ENCODE measurements at regions not wholly inside any gene's neighbourhood (a gene's known extent, or its start where the extent isn't known, plus 50 kb on each side); places are given as distances from the start of the nearest gene placed in this dataset.

DNA sequence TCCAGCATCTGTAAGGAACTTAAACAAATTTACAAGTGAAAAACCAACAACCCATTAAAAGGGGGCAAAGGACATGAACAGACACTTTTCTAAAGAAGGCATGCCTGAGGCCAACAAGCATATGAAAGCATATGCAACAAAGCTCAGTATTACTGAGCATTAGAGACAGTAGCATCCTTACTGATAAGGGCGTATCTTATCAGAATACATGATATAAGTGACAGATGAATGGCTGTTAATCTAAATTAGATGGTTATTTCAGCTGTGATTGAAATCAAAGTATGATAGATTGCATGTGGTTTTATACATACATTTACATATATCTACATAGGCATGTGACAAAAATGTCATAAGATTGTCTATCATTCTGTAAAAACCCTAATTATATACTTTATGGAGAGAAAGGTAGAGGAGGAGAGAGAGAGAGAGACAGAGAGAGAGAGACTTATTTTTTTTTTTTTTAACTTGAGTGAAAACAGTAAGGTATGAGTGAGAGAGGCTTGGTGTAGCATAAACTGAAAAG is 1240.7 kb downstream of the FAM181B start:
- TF ChIP-seq, protein P1, sequence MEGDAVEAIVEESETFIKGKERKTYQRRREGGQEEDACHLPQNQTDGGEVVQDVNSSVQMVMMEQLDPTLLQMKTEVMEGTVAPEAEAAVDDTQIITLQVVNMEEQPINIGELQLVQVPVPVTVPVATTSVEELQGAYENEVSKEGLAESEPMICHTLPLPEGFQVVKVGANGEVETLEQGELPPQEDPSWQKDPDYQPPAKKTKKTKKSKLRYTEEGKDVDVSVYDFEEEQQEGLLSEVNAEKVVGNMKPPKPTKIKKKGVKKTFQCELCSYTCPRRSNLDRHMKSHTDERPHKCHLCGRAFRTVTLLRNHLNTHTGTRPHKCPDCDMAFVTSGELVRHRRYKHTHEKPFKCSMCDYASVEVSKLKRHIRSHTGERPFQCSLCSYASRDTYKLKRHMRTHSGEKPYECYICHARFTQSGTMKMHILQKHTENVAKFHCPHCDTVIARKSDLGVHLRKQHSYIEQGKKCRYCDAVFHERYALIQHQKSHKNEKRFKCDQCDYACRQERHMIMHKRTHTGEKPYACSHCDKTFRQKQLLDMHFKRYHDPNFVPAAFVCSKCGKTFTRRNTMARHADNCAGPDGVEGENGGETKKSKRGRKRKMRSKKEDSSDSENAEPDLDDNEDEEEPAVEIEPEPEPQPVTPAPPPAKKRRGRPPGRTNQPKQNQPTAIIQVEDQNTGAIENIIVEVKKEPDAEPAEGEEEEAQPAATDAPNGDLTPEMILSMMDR (IDR thresholded peaks at IDR 0.05; ENCODE audit: low read depth, low read length, missing control alignments) = no peak
- Histone ChIP-seq H3K27me3 (replicated peaks) (no peaks in the 10 kb centered on the region), H3K4me3 (ENCODE audit: low read depth, low read length) (no peak overlapping the region), H3K27ac (no peak overlapping the region), H3K36me3 (replicated peaks) (no peaks in the 10 kb centered on the region)
- in situ Hi-C loops (cut with HindIII; ENCODE audit: low pct_ligation_motif_present, low sequenced_read_pairs) = no loop called here
- no peak for DNase-seq

DNA sequence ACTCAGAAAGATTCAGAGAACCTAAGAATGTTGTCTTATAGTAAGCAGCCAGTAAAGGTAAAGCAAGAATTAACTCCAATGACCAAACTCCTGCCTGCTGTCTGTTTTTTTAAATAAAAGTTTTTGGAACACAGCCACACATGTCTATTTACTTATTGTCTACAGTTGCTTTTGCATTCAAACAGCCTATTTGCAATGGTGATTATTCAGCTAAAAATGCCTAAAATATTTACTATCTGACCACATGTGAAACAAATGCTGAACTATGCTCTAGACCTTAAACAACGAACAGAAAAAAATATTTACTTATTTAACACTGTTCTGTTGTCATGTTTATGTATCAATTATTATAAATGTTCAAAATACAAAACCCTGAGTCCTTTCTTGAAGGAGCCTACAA is 1246.6 kb downstream of the FAM181B start:
- H3K4me3 ChIP-seq (ENCODE audit: low read depth, low read length) = no peak overlapping the region
- H3K27ac ChIP-seq = no peak overlapping the region
- in situ Hi-C loops (cut with HindIII; ENCODE audit: low pct_ligation_motif_present, low sequenced_read_pairs) = no loop called here
- TF ChIP-seq, protein P1 (IDR thresholded peaks at IDR 0.05; ENCODE audit: low read depth, low read length, missing control alignments) = no peak
- H3K36me3 ChIP-seq (replicated peaks) = no peaks in the 10 kb centered on the region
- DNase-seq = no peak
- H3K27me3 ChIP-seq (replicated peaks) = no peaks in the 10 kb centered on the region

DNA sequence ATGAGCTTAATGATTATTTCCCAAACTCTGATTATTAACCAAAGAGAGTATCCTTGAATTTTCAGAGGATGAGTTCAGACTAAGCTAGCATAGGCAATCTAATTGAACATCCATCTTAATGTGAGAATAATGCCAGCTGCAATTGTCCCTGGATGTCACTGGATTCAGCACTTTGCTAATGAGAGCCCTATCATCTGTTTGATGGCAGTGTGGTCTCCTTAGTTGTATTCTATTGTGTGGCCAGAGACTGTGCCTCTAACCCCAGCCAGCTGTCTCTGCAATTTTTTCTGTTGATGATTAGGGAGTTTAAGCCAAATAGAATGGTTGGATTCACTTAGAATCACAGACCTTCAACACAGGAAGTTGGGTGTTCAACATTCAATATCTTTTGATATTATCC is 1249.5 kb downstream of the FAM181B start:
- no peaks in the 10 kb centered on the region for H3K36me3 ChIP-seq (replicated peaks)
- no peak for DNase-seq
- H3K4me3 ChIP-seq (ENCODE audit: low read depth, low read length) = no peak overlapping the region
- in situ Hi-C loops (cut with HindIII; ENCODE audit: low pct_ligation_motif_present, low sequenced_read_pairs) = no loop called here
- TF ChIP-seq, protein P1 (IDR thresholded peaks at IDR 0.05; ENCODE audit: low read depth, low read length, missing control alignments) = no peak
- H3K27me3 ChIP-seq (replicated peaks) = no peaks in the 10 kb centered on the region
- H3K27ac ChIP-seq = no peak overlapping the region

DNA sequence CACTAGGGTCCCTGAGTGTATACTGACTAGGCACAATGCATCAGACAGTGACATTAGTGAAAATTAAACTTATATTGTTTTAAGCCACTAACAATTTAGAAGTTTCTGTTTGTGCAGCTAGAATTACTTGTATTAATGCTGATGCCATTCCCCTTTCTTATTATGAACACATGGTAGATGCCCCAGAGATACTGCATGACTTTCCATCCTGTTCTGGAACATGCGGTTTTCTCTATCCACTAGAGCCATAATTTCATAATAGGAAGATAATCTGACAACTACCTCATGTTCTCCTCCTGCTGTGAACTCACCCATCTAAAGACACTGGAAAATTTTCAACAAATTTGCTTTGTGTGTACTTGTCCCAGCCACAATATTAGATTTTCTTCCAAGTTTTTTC is 1256.4 kb downstream of the FAM181B start:
- no peak for DNase-seq
- H3K4me3 ChIP-seq (ENCODE audit: low read depth, low read length) = no peak overlapping the region
- TF ChIP-seq, protein P1 (IDR thresholded peaks at IDR 0.05; ENCODE audit: low read depth, low read length, missing control alignments) = no peak
- H3K27me3 ChIP-seq (replicated peaks) = no peaks in the 10 kb centered on the region
- H3K36me3 ChIP-seq (replicated peaks) = no peaks in the 10 kb centered on the region
- in situ Hi-C loops (cut with HindIII; ENCODE audit: low pct_ligation_motif_present, low sequenced_read_pairs) = no loop called here
- H3K27ac ChIP-seq = no peak overlapping the region

DNA sequence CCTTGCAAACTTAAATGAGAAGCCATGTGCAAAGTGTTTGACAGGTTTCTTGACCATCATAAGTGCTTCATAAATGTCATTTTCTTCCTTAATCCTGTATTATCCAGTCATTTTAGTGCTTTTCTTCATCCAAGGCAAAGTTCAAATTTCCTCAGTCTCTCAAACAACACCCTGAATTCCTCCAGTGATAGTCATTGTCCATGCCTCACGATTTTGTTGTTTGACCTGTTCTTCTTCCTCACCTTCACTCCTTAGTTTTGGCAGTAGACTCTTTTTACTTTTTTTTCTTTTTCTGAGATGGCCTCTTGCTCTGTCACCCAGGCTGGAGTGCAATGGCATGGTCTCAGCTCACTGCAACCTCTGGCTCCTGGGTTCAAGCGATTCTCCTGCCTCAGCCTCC is 1257.3 kb downstream of the FAM181B start:
- H3K27me3 ChIP-seq (replicated peaks) = no peaks in the 10 kb centered on the region
- TF ChIP-seq, protein P1 (IDR thresholded peaks at IDR 0.05; ENCODE audit: low read depth, low read length, missing control alignments) = no peak
- H3K4me3 ChIP-seq (ENCODE audit: low read depth, low read length) = no peak overlapping the region
- no peaks in the 10 kb centered on the region for H3K36me3 ChIP-seq (replicated peaks)
- DNase-seq = no peak
- in situ Hi-C loops (cut with HindIII; ENCODE audit: low pct_ligation_motif_present, low sequenced_read_pairs) = no loop called here
- no peak overlapping the region for H3K27ac ChIP-seq

DNA sequence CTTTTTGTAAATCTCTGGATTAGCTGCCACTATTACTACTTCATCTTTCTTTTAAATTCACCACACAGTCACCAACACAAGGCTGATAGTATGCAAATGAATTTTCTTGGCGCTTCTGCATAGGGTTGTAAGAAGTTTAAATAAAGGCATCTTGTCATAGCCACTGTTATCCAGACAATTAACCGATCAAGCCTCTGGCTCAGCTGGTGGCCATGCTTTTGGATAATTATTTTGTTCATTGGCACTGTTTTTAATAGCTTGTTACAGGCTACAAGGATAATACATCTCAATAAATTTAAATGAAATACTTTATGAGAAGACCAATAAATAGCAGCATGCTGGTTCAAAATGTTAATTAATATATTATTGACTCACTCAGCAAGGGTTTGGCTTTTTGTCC is 1261.0 kb downstream of the FAM181B start:
- DNase-seq = no peak
- in situ Hi-C loops (cut with HindIII; ENCODE audit: low pct_ligation_motif_present, low sequenced_read_pairs) = no loop called here
- no peak overlapping the region for H3K27ac ChIP-seq
- H3K4me3 ChIP-seq (ENCODE audit: low read depth, low read length) = no peak overlapping the region
- no peaks in the 10 kb centered on the region for H3K27me3 ChIP-seq (replicated peaks)
- H3K36me3 ChIP-seq (replicated peaks) = no peaks in the 10 kb centered on the region
- TF ChIP-seq, protein P1 (IDR thresholded peaks at IDR 0.05; ENCODE audit: low read depth, low read length, missing control alignments) = no peak

Measured in brain microvascular endothelial cell (primary cell).